GM19324 (cell line): ENCODE measurements at regions not wholly inside any gene's neighbourhood (a gene's known extent, or its start where the extent isn't known, plus 50 kb on each side); places are given as distances from the start of the nearest gene placed in this dataset.
"Not testable (repeated sequence)": the region's sequence is repeated elsewhere in the genome, so short reads cannot be mapped to it uniquely, and the experiment has no call there.

Experiments used
- ATAC-seq: cut with Tn5 transposase; IDR thresholded peaks from one replicate; pipeline ENCODE4 v1.9.1; 2021; ENCODE audit warnings: mild to moderate bottlenecking, moderate library complexity; ENCODE audit not compliant: unreplicated experiment, low FRiP score

GRCh38 chr7:6882321-6882721 is 56.2 kb upstream of the CCZ1B start:
- ATAC-seq: not testable (repeated sequence)

GRCh38 chr7:6883756-6884155 is 57.7 kb upstream of the CCZ1B start:
- not testable (repeated sequence) for ATAC-seq

DNA sequence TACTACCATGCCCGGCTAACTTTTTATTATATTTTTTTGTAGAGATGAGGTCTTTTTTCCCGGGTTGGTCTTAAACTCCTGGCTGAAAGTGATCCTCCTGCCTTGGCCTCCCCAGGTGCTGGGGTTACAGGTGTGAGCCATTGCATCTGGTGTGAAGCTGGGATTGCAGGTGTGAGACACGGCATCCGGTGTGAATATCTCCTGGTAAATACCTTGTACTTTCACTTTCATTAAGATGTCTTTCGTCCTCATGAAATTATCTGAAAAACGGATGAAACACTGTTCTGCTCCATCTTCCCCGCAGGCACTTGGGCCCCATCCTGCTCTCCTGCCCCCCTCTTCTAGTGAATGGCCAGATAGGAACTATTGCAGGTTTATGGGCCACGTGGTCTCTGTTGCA is 60.1 kb upstream of the CCZ1B start:
- ATAC-seq: no peak

GRCh38 chr7:6888267-6889045 is 62.4 kb upstream of the CCZ1B start:
- ATAC-seq: not testable (repeated sequence)

GRCh38 chr7:6889252-6889812 is 63.3 kb upstream of the CCZ1B start:
- ATAC-seq: no peak

DNA sequence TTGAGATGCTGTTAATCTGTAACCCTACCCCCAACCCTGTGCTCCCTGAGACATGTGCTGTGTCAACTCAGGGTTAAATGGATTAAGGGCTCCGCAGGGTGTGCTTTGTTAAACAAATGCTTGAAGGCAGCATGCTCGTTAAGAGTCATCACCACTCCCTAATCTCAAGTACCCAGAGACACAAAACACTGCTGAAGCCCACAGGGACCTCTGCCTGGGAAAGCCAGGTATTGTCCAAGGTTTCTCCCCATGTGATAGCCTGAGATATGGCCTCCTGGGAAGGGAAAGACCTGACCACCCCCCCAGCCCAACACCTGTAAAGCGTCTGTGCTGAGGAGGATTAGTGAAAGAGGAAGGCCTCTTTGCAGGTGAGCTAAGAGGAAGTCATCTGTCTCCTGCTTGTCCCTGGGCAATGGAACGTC is 76.0 kb upstream of the CCZ1B start:
- not testable (repeated sequence) for ATAC-seq

GRCh38 chr7:6903289-6903688 is 77.2 kb upstream of the CCZ1B start:
- ATAC-seq: not testable (repeated sequence)

DNA sequence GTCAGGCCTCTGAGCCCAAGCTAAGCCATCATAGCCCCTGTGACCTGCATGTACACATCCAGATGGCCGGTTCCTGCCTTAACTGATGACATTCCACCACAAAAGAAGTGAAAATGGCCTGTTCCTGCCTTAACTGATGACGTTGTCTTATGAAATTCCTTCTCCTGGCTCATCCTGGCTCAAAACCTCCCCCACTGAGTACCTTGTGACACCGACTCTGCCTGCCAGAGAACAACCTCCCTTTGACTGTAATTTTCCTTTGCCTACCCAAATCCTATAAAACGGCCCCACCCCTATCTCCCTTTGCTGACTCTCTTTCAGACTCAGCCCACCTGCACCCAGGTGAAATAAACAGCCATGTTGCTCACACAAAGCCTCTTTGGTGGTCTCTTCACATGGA is 77.7 kb upstream of the CCZ1B start:
- ATAC-seq: not testable (repeated sequence)

GRCh38 chr7:6917258-6917657 is 91.2 kb upstream of the CCZ1B start:
- ATAC-seq: no peak

GRCh38 chr7:6919169-6919568 is 93.1 kb upstream of the CCZ1B start:
- not testable (repeated sequence) for ATAC-seq

- ATAC-seq: not testable (repeated sequence)
Measured at GRCh38 chr7:6924523-6924922, 98.4 kb upstream of the CCZ1B start.

DNA sequence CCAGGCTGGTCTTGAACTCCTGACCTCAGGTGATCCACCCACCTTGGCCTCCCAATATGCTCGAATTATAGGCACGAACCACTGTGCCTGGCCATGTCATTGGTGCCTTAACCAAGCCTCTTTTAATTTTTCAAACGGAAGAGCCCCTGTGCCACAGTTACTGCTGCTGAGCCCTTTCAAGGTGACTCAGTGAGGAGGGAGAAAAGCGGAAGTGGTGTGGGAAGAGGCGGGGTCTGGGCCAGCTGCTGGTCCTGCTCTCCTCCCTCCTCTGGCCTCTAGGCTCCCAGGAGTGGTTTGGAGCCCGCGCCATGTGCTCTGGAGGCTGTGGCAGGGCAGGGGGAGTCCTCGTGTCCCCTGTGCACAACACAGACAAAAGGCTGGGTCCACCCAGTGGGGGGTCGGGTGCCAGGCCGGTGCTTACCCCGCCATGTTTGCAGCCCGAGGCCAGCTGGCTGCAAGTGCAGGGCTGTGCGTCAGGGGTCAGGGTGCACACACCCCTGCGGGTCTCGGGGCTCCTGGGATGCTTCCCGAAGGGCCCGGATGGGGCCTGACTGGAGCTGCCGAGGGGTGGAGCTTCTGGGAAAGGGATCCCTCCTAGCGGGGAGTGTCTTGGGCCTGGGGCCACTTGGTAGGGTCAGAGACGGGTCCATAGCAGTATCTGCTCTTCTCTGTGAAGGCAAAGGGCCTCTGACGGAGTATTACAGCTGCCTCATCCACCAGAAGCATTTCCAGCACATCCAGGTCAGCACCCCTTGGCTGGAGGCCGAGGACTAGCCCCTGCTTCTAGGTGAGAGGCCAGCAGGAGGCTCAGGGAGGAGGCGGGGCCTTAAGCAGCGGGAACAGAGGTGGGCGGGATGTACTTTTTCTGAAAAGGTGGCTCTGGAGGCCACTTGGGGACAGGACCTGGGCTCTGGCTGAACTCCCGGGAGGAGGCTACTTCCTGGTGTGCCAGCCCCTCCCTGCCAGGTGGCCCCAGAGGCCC is 100.4 kb upstream of the CCZ1B start:
- ATAC-seq: not testable (repeated sequence)

DNA sequence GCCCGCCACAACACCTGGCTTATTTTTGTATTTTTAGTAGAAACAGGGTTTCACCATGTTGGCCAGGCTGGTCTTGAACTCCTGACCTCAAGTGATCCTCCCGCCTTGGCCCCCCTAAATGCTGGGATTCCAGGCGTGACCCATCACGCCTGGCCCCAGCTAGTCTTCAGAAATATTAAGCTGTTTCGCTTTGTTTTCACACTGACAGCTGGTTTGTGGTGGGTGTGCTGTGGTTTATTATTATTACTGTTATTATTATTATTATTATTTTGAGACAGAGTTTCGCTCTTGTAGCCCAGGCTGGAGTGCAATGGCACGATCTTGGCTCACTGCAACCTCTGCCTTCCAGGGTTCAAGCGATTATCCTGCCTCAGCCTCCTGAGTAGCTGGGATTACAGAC is 101.6 kb upstream of the CCZ1B start:
- ATAC-seq: not testable (repeated sequence)

- not testable (repeated sequence) for ATAC-seq
Measured at GRCh38 chr7:6929588-6929987, 103.5 kb upstream of the CCZ1B start.

GRCh38 chr7:6930081-6930635 is 104.1 kb upstream of the CCZ1B start:
- not testable (repeated sequence) for ATAC-seq

DNA sequence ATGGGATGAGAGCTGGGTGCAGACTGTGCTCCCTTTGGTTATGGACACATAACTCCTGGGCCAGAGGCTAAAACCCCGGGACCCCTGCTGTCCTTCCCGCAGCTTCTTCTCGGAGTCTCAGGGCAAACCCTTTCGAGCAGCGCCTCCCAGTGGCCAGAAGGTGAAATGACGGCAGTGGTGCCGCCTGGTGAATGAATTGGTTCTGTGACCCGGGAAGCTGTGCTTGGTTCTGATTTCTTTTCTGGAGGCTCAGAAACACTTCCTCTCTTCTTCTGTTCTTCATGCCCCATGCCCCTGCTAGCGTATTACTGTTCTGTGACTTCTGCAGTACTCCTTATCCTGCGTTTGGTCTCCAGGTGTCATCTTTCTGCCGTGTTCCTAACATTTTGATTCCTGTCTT is 104.7 kb upstream of the CCZ1B start:
- ATAC-seq: not testable (repeated sequence)

DNA sequence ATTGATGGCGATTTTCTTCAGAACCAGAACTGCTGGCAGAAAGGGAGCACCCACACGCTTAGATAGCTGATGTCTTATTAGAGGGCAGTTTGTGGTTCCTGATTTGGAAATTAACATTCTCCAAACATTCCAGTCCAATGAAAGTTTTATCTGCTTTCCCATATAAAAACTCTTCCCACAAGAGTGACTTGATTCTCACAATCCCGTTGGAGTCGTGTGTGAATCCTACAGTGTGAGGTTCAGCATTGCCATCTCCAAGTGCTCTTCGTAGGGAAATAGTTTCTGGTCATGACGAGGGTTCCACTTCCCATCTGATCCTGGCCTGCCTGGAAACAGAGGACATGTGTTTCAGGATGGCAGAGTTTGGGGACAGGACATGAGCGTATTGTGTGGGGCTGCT is 105.4 kb upstream of the CCZ1B start:
- ATAC-seq: not testable (repeated sequence)

GRCh38 chr7:6933954-6934632 is 108.0 kb upstream of the CCZ1B start:
- not testable (repeated sequence) for ATAC-seq

DNA sequence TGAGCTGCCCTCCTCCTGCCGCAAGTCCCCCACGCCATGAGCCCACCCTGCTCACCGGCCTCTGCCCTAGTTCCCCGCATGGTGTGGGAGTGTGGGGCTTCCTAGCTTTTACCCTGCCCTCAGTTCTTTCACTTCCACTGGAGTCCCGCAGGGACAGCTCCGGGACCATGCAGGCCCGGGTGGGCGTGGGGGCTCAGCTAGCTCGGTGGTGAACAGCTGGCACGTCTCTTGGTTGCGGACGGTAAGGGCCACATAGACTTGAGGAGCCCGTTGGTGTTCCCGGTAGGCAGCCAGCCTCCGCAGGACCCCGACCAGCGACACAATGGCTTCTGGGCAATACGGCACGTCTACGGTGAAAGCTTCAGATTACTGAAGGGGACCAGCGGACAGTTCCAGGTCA is 108.9 kb upstream of the CCZ1B start:
- no peak for ATAC-seq

DNA sequence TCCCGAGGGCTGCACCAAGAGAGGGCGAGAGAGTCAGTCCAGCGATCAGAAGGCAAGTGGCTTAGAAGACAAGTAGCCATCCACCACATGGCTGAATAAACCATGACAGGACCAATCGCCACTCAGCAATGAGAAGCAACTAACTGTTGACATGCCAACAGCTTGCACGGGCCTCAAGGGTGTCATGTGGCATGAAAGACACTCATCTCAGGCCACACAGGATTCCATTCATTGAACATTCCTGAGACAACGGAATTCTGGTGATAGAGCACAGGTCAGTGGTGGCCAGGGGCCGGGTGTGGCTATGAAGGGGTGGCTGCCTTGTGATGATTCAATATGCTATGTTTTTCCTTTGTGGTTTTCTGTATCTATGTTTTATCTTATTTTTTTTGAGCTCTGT is 110.6 kb upstream of the CCZ1B start:
- ATAC-seq: not testable (repeated sequence)
